H1 (cell line): ENCODE measurements at regions not wholly inside any gene's neighbourhood (a gene's known extent, or its start where the extent isn't known, plus 50 kb on each side); places are given as distances from the start of the nearest gene placed in this dataset.

ENCODE experiments used
- GTF2F1 ChIP-seq: IDR thresholded peaks from 2 replicates; pipeline ENCODE4 v1.6.1; 2012; ENCODE audit warnings: low read depth, low read length, improper control_type of control experiment, borderline replicate concordance
- KDM4A ChIP-seq: IDR thresholded peaks from one replicate; pipeline ENCODE4 v1.7.1; 2012; ENCODE audit warnings: low read depth, mild to moderate bottlenecking, moderate library complexity, low read length, inconsistent platforms; ENCODE audit not compliant: severe bottlenecking
- SIN3A ChIP-seq, 2 experiments: IDR thresholded peaks in 1 of 2; conservative IDR thresholded peaks in 1 of 2; 2 replicates each; pipeline ENCODE4 v1.6.1; 2011 to 2012; ENCODE audit warnings: low read length in 2 of 2, improper control_type of control experiment in 1 of 2, low read depth in 1 of 2, mild to moderate bottlenecking in 1 of 2
- SP1 ChIP-seq: IDR thresholded peaks from 2 replicates; pipeline ENCODE4 v1.6.1; 2011; ENCODE audit warnings: low read depth, low read length
- TAF7 ChIP-seq: optimal IDR thresholded peaks from 2 replicates; pipeline ENCODE3; 2011; ENCODE audit warnings: low read depth, mild to moderate bottlenecking, inconsistent platforms, low read length, moderate library complexity, borderline replicate concordance
- YY1 ChIP-seq: IDR thresholded peaks from 2 replicates; pipeline ENCODE4 v1.6.1; 2011; ENCODE audit warnings: low read depth, mild to moderate bottlenecking, low read length

DNA sequence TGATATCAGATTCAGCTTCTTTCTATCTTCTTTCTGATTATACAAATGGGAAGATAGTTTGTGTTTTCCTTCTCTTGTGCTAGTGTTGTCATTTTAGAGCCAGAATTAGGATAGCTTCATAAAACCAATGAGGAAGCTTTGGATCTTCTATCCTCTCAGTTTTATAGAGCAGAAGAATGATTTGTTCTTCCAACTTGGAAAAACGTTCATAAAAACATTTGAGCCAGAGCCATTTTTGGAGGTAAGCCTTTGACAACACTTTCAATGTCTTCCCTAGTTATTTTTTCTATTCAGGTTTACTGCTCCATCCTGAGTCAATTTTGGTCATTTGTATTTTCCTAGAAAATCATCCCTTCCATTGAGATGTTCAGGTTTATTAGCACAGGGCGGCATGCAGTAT is 91.2 kb upstream of the MYOCD start (continued):
- TF ChIP-seq GTF2F1 (no peak), SP1 (no peak), SIN3A (conservative IDR thresholded peaks at IDR 0.05 in 1 of 2, IDR thresholded peaks at IDR 0.05 in 1 of 2; ENCODE audit: low read depth in 1 of 2, low read length in 2 of 2) (no peak), TAF7 (no peak), YY1 (no peak), KDM4A (no peak)
